ENCODE measurements at regions not wholly inside any gene's neighbourhood (a gene's known extent, or its start where the extent isn't known, plus 50 kb on each side); places are given as distances from the start of the nearest gene placed in this dataset.

GRCh38 chr5:174402222-174402812 lies 322.1 kb upstream of the MSX2 start:
- H3K4me1 Mint-ChIP-seq (ENCODE audit: low read depth) = no peaks in the 10 kb centered on the region
- no peaks in the 10 kb centered on the region for H3K9me3 Mint-ChIP-seq (ENCODE audit: insufficient read depth)
- no peak for ATAC-seq
- no peak overlapping the region for H3K27ac Mint-ChIP-seq
- ChIA-PET POLR2A (no interaction called here), CTCF (interaction anchor here (1.2 kb wide), 1 partner anchor 12 kb away, joined by 3 read pairs; no protein-coding TSS in a partner anchor)
- no peaks in the 10 kb centered on the region for H3K36me3 Mint-ChIP-seq (ENCODE audit: low read depth)
- peaks cover 2% of the 10 kb centered on the region for H3K27me3 Mint-ChIP-seq (ENCODE audit: low read depth)
- no peak overlapping the region for H3K4me3 Mint-ChIP-seq
- no peak for DNase-seq

- H3K36me3 Mint-ChIP-seq (ENCODE audit: low read depth) = no peaks in the 10 kb centered on the region
- DNase-seq (no peak), ATAC-seq (no peak)
- H3K27ac Mint-ChIP-seq = no peak overlapping the region
- CTCF ChIA-PET = no interaction called here
- H3K4me1 Mint-ChIP-seq (ENCODE audit: low read depth) = no peaks in the 10 kb centered on the region
- no peak overlapping the region for H3K4me3 Mint-ChIP-seq
- H3K27me3 Mint-ChIP-seq (ENCODE audit: low read depth) = peaks cover 6% of the 10 kb centered on the region
- H3K9me3 Mint-ChIP-seq (ENCODE audit: insufficient read depth) = no peaks in the 10 kb centered on the region
- POLR2A ChIA-PET = no interaction called here
Observed at GRCh38 chr5:174404848-174405247, 319.5 kb upstream of the MSX2 start.

GRCh38 chr5:174409070-174409469 lies 315.3 kb upstream of the MSX2 start:
- POLR2A ChIA-PET = no interaction called here
- Mint-ChIP-seq H3K9me3 (ENCODE audit: insufficient read depth) (no peaks in the 10 kb centered on the region), H3K27me3 (ENCODE audit: low read depth) (peaks cover 6% of the 10 kb centered on the region), H3K36me3 (ENCODE audit: low read depth) (no peaks in the 10 kb centered on the region), H3K4me1 (ENCODE audit: low read depth) (no peaks in the 10 kb centered on the region), H3K4me3 (no peak overlapping the region), H3K27ac (no peak overlapping the region)
- DNase-seq (no peak), ATAC-seq (no peak)
- CTCF ChIA-PET = interaction anchor here (2.8 kb wide), 1 partner anchor 11 kb away, joined by 9 read pairs; no protein-coding TSS in a partner anchor

GRCh38 chr5:174409971-174410370 lies 314.4 kb upstream of the MSX2 start:
- POLR2A ChIA-PET = no interaction called here
- H3K4me1 Mint-ChIP-seq (ENCODE audit: low read depth) = no peaks in the 10 kb centered on the region
- peaks cover 6% of the 10 kb centered on the region for H3K27me3 Mint-ChIP-seq (ENCODE audit: low read depth)
- H3K36me3 Mint-ChIP-seq (ENCODE audit: low read depth) = no peaks in the 10 kb centered on the region
- DNase-seq = no peak
- no peak for ATAC-seq
- H3K4me3 Mint-ChIP-seq = no peak overlapping the region
- H3K9me3 Mint-ChIP-seq (ENCODE audit: insufficient read depth) = no peaks in the 10 kb centered on the region
- no peak overlapping the region for H3K27ac Mint-ChIP-seq
- CTCF ChIA-PET = interaction anchor here (2.8 kb wide), 1 partner anchor 10 kb away, joined by 9 read pairs; no protein-coding TSS in a partner anchor

- Mint-ChIP-seq H3K9me3 (ENCODE audit: insufficient read depth) (no peaks in the 10 kb centered on the region), H3K4me3 (no peak overlapping the region), H3K27ac (no peak overlapping the region), H3K36me3 (ENCODE audit: low read depth) (no peaks in the 10 kb centered on the region), H3K4me1 (ENCODE audit: low read depth) (no peaks in the 10 kb centered on the region), H3K27me3 (ENCODE audit: low read depth) (peaks cover 6% of the 10 kb centered on the region)
- CTCF ChIA-PET = interaction anchor here (2.8 kb wide), 1 partner anchor 9 kb away, joined by 9 read pairs; no protein-coding TSS in a partner anchor
- POLR2A ChIA-PET = no interaction called here
- no peak for DNase-seq
- no peak for ATAC-seq
Observed at GRCh38 chr5:174410716-174411478, 313.5 kb upstream of the MSX2 start.

- Mint-ChIP-seq H3K36me3 (ENCODE audit: low read depth) (no peaks in the 10 kb centered on the region), H3K4me3 (no peak overlapping the region), H3K4me1 (ENCODE audit: low read depth) (no peaks in the 10 kb centered on the region), H3K27ac (no peak overlapping the region), H3K27me3 (ENCODE audit: low read depth) (peaks cover 6% of the 10 kb centered on the region), H3K9me3 (ENCODE audit: insufficient read depth) (no peaks in the 10 kb centered on the region)
- ChIA-PET CTCF (interaction anchor here (2.8 kb wide), 1 partner anchor 8 kb away, joined by 9 read pairs; no protein-coding TSS in a partner anchor), POLR2A (no interaction called here)
- no peak for ATAC-seq
- no peak for DNase-seq
Observed at GRCh38 chr5:174411479-174411819, 312.9 kb upstream of the MSX2 start.

- H3K9me3 Mint-ChIP-seq (ENCODE audit: insufficient read depth) = no peaks in the 10 kb centered on the region
- no peaks in the 10 kb centered on the region for H3K36me3 Mint-ChIP-seq (ENCODE audit: low read depth)
- H3K4me3 Mint-ChIP-seq = no peak overlapping the region
- DNase-seq (no peak), ATAC-seq (no peak)
- ChIA-PET CTCF (no interaction called here), POLR2A (no interaction called here)
- no peak overlapping the region for H3K27ac Mint-ChIP-seq
- H3K4me1 Mint-ChIP-seq (ENCODE audit: low read depth) = no peaks in the 10 kb centered on the region
- H3K27me3 Mint-ChIP-seq (ENCODE audit: low read depth) = peaks cover 5% of the 10 kb centered on the region
Observed at GRCh38 chr5:174412374-174412773, 312.0 kb upstream of the MSX2 start.

GRCh38 chr5:174412941-174413340 lies 311.4 kb upstream of the MSX2 start:
- H3K27ac Mint-ChIP-seq = no peak overlapping the region
- H3K9me3 Mint-ChIP-seq (ENCODE audit: insufficient read depth) = no peaks in the 10 kb centered on the region
- ATAC-seq (no peak), DNase-seq (no peak)
- no peaks in the 10 kb centered on the region for H3K4me1 Mint-ChIP-seq (ENCODE audit: low read depth)
- no peak overlapping the region for H3K4me3 Mint-ChIP-seq
- CTCF ChIA-PET = no interaction called here
- no peaks in the 10 kb centered on the region for H3K36me3 Mint-ChIP-seq (ENCODE audit: low read depth)
- POLR2A ChIA-PET = no interaction called here
- peaks cover 3% of the 10 kb centered on the region for H3K27me3 Mint-ChIP-seq (ENCODE audit: low read depth)

- Mint-ChIP-seq H3K27me3 (ENCODE audit: low read depth) (peaks cover 3% of the 10 kb centered on the region), H3K9me3 (ENCODE audit: insufficient read depth) (no peaks in the 10 kb centered on the region), H3K27ac (no peak overlapping the region), H3K36me3 (ENCODE audit: low read depth) (no peaks in the 10 kb centered on the region), H3K4me1 (ENCODE audit: low read depth) (peaks cover under 1% of the 10 kb centered on the region), H3K4me3 (no peak overlapping the region)
- ChIA-PET POLR2A (no interaction called here), CTCF (interaction anchor here (0.8 kb wide), 1 partner anchor 12 kb away, joined by 3 read pairs; no protein-coding TSS in a partner anchor)
- ATAC-seq (no peak), DNase-seq (no peak)
Observed at GRCh38 chr5:174413567-174414314, 310.6 kb upstream of the MSX2 start.

- no peak overlapping the region for H3K27ac Mint-ChIP-seq
- no peak overlapping the region for H3K4me3 Mint-ChIP-seq
- DNase-seq (no peak), ATAC-seq (no peak)
- CTCF ChIA-PET = interaction anchor here (0.8 kb wide), 1 partner anchor 12 kb away, joined by 3 read pairs; no protein-coding TSS in a partner anchor
- POLR2A ChIA-PET = no interaction called here
- no peaks in the 10 kb centered on the region for H3K36me3 Mint-ChIP-seq (ENCODE audit: low read depth)
- peaks cover 6% of the 10 kb centered on the region for H3K4me1 Mint-ChIP-seq (ENCODE audit: low read depth)
- no peaks in the 10 kb centered on the region for H3K9me3 Mint-ChIP-seq (ENCODE audit: insufficient read depth)
- peaks cover 3% of the 10 kb centered on the region for H3K27me3 Mint-ChIP-seq (ENCODE audit: low read depth)
Observed at GRCh38 chr5:174414315-174414710, 310.1 kb upstream of the MSX2 start.

GRCh38 chr5:174418809-174419539 lies 305.4 kb upstream of the MSX2 start:
- H3K4me1 Mint-ChIP-seq (ENCODE audit: low read depth) = peaks cover 10% of the 10 kb centered on the region
- ChIA-PET POLR2A (no interaction called here), CTCF (interaction anchor here (0.8 to 3.2 kb wide), 10 partner anchors 9 to 375 kb away, joined by 3 to 64 read pairs (median 6); no protein-coding TSS in a partner anchor)
- no peak overlapping the region for H3K27ac Mint-ChIP-seq
- H3K4me3 Mint-ChIP-seq = no peak overlapping the region
- H3K27me3 Mint-ChIP-seq (ENCODE audit: low read depth) = peaks cover 2% of the 10 kb centered on the region
- peak; percentile 33 for ATAC-seq
- no peaks in the 10 kb centered on the region for H3K9me3 Mint-ChIP-seq (ENCODE audit: insufficient read depth)
- no peaks in the 10 kb centered on the region for H3K36me3 Mint-ChIP-seq (ENCODE audit: low read depth)
- DNase-seq = no peak

All from activated CD8-positive, alpha-beta T cell treated with anti-CD3 and anti-CD28 coated beads, Interleukin-2, amount 10 ng/mL, durations not matched to agents 7 days and 5 days (primary cell).